ENCODE measurements at regions not wholly inside any gene's neighbourhood (a gene's known extent, or its start where the extent isn't known, plus 50 kb on each side); places are given as distances from the start of the nearest gene placed in this dataset.

GRCh38 chr10:64454962-64455361 lies 933.8 kb downstream of the REEP3 start:
- H3K4me3 ChIP-seq: no peak overlapping the region
- no peaks in the 10 kb centered on the region for H3K27me3 ChIP-seq
- intact Hi-C loops (cut with DNase I): no loop called here
- H3K4me1 ChIP-seq: no peaks in the 10 kb centered on the region
- DNase-seq (no peak), ATAC-seq (no peak)
- no peak overlapping the region for H3K27ac ChIP-seq
- no peaks in the 10 kb centered on the region for H3K9me3 ChIP-seq
- WGBS, 2 donors: 89 to 95% methylated on average over 1 of the region's 1 CpG
- H3K36me3 ChIP-seq (replicated peaks in 1 of 2; ENCODE audit: insufficient read depth in 1 of 2, low read depth in 2 of 2): no peaks in the 10 kb centered on the region
- no peak for TF ChIP-seq CTCF (IDR thresholded peaks at IDR 0.05)
- no peak for TF ChIP-seq POLR2A (IDR thresholded peaks at IDR 0.05)

- Histone ChIP-seq H3K9me3 (no peaks in the 10 kb centered on the region), H3K4me1 (no peaks in the 10 kb centered on the region), H3K36me3 (replicated peaks in 1 of 2; ENCODE audit: insufficient read depth in 1 of 2, low read depth in 2 of 2) (no peaks in the 10 kb centered on the region), H3K4me3 (no peak overlapping the region), H3K27ac (no peak overlapping the region), H3K27me3 (no peaks in the 10 kb centered on the region)
- WGBS, 2 donors: 86 to 88% methylated on average over 1 of the region's 1 CpG
- ATAC-seq: no peak
- no peak for TF ChIP-seq CTCF (IDR thresholded peaks at IDR 0.05)
- TF ChIP-seq POLR2A (IDR thresholded peaks at IDR 0.05): no peak
- intact Hi-C loops (cut with DNase I): no loop called here
- no peak for DNase-seq
Measured at GRCh38 chr10:64458306-64458705, 937.1 kb downstream of the REEP3 start.

GRCh38 chr10:64463406-64463805 lies 942.2 kb downstream of the REEP3 start:
- ATAC-seq: no peak
- Histone ChIP-seq H3K9me3 (peaks cover 0 to 12% (median 0%) of the 10 kb centered on the region in 3 donors), H3K27me3 (no peaks in the 10 kb centered on the region), H3K4me1 (no peaks in the 10 kb centered on the region), H3K4me3 (no peak overlapping the region), H3K27ac (no peak overlapping the region), H3K36me3 (replicated peaks in 1 of 2; ENCODE audit: insufficient read depth in 1 of 2, low read depth in 2 of 2) (no peaks in the 10 kb centered on the region)
- TF ChIP-seq CTCF (IDR thresholded peaks at IDR 0.05): no peak
- no peak for TF ChIP-seq POLR2A (IDR thresholded peaks at IDR 0.05)
- intact Hi-C loops (cut with DNase I): no loop called here
- WGBS, 2 donors: 64 to 73% methylated on average over 1 of the region's 1 CpG
- no peak for DNase-seq

GRCh38 chr10:64465653-64466052 lies 944.5 kb downstream of the REEP3 start:
- ATAC-seq: no peak
- H3K36me3 ChIP-seq (replicated peaks in 1 of 2; ENCODE audit: insufficient read depth in 1 of 2, low read depth in 2 of 2): no peaks in the 10 kb centered on the region
- DNase-seq: no peak
- H3K4me3 ChIP-seq: no peak overlapping the region
- H3K4me1 ChIP-seq: no peaks in the 10 kb centered on the region
- TF ChIP-seq CTCF (IDR thresholded peaks at IDR 0.05) (no peak), POLR2A (IDR thresholded peaks at IDR 0.05) (no peak)
- whole genome bisulfite sequencing, 2 donors: 56 to 66% methylated on average over 2 of the region's 2 CpGs
- intact Hi-C loops (cut with DNase I): no loop called here
- H3K9me3 ChIP-seq: peaks cover 0 to 12% (median 0%) of the 10 kb centered on the region in 3 donors
- no peaks in the 10 kb centered on the region for H3K27me3 ChIP-seq
- H3K27ac ChIP-seq: no peak overlapping the region

GRCh38 chr10:64468219-64468618 lies 947.0 kb downstream of the REEP3 start:
- no peak for ATAC-seq
- Histone ChIP-seq H3K4me3 (no peak overlapping the region), H3K27me3 (no peaks in the 10 kb centered on the region), H3K4me1 (no peaks in the 10 kb centered on the region), H3K27ac (no peak overlapping the region), H3K36me3 (replicated peaks in 1 of 2; ENCODE audit: insufficient read depth in 1 of 2, low read depth in 2 of 2) (no peaks in the 10 kb centered on the region), H3K9me3 (peaks cover 0 to 12% (median 0%) of the 10 kb centered on the region in 3 donors)
- TF ChIP-seq CTCF (IDR thresholded peaks at IDR 0.05) (no peak), POLR2A (IDR thresholded peaks at IDR 0.05) (no peak)
- WGBS, 2 donors: 85 to 100% methylated on average over 1 to 2 of the region's 2 CpGs
- intact Hi-C loops (cut with DNase I): no loop called here
- no peak for DNase-seq

All from body of pancreas (tissue), 4 donors.